NCI-H2029 treated with DMSO at 0.1 percent for 48 hours (cell line): ENCODE measurements at regions not wholly inside any gene's neighbourhood (a gene's known extent, or its start where the extent isn't known, plus 50 kb on each side); places are given as distances from the start of the nearest gene placed in this dataset.

Source experiments
- DNase-seq: peaks from one replicate; lab custom pipeline; 2025; lab: John Stamatoyannopoulos, UW

DNA sequence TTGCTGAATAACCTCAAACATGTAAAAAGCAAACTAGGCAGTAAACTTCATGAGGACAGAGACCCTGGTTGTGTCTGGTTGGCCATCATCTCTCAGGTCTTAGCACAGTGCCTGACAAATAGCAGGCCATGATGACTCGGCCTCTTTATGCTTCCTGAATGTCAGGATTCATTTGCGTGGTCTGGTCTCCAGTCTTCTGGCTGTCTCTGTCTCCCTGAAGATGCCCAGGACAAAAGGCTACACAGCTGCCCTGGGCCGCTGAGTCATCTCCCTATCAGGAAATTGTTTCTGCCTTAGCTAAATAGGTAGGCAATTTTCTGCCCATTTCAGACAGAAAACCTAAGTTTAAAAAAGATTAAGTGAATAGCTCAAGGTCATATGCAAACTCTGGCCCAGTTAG, 84.1 kb upstream of the FNDC3A start:
- DNase-seq, result no peak

DNA sequence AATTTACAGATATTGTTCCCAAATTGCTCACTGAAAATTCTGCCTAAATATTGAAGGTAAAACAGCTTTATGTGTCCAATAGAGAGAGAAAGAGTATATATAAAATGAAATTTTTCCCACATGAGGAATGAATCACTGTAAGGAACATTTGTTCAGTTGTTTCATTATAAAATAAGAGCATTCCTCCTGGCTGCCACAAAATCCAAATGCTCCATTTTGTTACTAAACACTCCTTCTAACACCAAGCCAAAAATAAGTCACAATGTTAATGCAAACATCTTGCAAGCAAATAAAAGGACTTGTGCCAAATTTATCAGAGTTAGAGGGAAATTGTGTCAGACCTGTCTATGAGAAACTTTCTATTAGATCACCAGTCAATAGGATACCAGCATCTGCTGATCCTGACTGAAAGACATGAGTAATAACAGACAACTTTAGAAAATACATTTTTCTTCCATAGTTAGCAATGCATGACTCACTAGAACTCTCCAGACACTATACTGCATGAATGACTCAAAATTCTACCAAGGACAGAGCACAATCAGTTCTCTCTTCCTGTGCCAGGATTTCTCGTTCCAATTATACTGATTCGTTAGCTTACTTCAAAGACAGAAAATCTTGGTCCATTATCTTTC, 83.5 kb upstream of the FNDC3A start:
- no peak for DNase-seq

DNA sequence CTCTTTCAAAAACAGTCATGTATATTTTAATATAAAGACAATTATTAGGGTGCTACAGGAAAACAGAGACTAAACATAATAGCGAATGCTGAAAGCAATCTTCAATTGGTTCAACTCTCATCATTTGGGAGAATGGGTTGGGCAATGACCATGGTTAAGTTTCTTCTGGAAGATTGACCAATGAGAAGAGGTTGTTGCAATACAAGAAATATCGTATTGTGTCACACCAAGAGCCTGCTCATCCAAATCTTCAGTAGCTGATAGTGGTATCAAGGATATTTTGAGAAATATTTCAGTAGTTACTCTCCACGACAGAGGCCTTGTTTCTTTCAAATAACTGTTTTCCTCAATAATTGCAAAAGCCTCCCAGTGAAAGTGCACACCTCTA, 83.0 kb upstream of the FNDC3A start:
- no peak for DNase-seq

DNA sequence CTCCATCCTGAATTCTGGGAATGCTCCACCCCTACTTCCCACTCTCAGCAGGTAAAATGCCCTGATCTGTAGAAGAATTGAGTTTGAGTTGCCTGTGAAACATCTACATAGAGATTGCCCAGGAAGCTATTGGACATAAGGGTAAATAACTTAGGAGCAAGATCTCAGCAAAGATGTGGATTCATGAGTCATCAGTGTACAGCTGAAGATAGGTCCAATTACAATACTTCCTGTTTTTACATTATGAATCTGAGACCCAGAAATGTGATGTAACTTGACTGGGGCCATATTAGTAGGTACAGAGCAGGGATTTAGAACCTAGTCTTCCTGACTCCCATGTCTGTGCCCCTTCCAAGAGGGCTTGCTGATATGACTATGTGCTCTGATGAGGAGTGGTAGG, 79.4 kb upstream of the FNDC3A start:
- no peak for DNase-seq

DNA sequence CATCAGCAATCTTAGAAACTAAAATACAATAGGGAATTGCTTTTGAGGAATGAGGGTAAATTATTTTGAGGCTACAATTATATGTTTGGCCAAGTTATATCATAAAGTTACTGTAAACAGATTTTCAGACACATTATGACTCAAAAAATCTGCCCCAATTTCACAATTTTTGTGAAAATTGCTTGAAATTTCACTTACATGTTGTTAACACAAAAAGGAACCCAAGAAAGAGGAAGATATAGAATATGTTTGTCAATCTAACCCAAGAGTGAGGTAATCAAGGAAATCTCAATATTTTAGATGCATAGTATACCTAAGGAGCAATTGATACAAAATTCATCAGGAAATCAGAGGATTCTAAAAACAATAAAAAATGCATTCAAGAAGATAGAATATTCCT, 73.9 kb upstream of the FNDC3A start:
- DNase-seq, result no peak

GRCh38 chr13:48902368-48902767, 73.3 kb upstream of the FNDC3A start:
- no peak for DNase-seq

DNA sequence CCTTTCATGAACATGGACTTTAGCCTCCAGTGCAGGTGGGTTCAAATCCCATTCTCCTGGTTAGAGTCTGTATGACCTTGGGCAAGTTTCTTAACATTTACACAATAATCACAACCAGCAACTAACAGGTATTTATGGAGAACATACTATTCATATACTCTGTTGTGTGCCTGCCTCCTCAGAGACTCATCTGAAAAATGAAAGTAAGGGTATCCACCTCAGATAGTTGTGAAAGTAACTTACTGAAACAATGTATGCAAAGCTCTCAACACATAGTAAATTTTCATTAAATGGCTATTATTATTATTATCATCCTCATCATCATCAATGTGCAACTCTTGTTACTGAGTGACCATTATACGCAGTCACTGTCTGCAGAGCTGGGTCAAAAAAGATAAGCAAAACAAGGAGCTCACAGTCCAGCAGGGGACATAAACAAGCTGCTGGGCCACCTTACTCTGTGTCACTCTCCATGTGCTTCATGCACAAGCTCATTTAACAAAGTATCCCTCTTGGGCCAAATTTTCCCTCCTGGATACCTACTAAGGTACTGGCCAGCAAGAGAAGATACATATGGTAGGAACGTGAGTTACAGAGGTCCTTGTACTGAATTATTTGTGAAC, 70.9 kb upstream of the FNDC3A start:
- no peak for DNase-seq

GRCh38 chr13:48906200-48906599, 69.5 kb upstream of the FNDC3A start:
- no peak for DNase-seq

DNA sequence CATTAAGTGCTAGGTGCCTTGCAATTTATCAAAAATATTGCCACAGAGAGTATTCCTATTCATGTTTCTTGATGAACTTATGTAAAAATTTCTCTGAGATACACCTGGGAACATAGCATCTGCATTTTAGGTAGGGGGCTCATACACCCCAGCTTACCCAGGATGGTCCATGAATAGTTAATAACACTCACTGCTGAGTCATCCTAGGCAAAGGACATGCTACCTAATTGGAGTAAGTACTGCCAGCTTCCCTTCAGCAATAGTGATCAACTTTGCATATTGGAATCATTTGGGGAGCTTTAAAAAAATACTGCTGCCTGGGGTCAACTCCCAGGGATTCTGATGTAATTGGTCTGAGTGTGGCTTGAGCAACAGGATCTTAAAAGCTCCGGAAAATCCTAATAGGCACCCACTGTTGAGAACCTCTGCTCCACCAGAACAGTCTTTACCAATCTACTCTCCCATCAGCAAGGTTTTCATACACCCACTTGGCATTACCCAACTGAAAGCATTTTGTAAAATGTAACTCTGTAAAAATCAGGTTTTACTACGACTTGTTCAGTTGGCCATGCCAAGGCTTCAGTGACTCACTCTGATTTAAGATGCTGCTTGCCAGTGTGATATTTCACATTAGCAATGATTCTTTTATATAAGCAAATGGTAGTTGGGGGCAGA, 67.2 kb upstream of the FNDC3A start:
- no peak for DNase-seq

DNA sequence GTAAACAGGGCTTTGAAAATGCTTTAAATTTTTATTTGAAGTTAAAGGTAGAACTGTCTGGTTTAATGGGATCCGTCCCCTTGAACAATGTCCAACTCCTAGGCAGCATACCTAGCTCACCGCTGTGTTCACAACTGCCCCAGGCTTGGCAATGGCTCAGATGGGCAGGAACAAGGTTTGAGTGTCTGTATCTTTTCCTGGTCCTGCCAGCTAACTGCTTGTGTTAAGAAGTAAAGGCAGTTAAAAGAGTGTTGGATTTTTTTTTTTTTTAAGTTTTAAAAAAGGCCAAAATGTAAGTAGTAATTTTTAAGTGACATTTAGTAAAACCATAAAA, 66.7 kb upstream of the FNDC3A start:
- DNase-seq, result no peak

GRCh38 chr13:48910686-48911085, 65.0 kb upstream of the FNDC3A start:
- no peak for DNase-seq

DNA sequence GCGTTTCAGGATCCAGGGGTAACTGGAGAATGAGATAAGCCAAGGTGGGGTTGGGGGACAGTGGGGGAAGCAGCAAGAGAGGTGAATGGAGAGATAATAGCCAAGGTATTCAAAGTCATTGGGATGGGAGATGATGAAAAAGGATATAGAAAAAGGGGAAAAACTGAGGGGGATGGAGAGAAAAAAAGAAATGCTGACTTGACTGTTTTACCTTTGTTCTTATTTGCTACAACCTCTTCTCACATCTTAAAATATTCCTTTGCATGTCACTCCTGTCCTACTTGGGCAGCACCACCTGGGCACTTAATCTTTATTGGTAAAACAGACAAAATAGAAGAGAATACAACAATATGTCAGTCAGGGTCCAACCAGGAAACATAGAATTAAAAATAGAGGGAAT, 56.0 kb upstream of the FNDC3A start:
- DNase-seq, result no peak

GRCh38 chr13:48920730-48921129, 55.0 kb upstream of the FNDC3A start:
- DNase-seq, result no peak

DNA sequence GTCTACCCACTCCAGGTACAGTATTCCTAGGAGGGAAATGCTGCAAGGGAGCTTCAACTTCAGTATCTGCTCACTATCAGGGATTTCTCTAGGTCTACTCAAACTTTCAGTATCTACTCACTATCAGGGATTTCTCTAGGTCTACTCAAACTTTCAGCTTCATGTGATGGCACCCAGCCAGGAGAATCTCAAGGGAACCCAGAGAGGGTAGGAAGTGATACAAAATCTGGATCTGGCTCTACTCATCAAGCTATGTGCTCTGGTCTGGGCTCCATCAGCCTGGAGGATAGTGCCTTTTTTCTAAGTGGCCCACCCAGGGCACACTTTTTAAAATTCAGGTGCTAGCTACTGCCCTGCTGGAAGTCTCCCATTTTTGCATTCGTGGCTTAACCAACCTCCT, 52.3 kb upstream of the FNDC3A start:
- no peak for DNase-seq

DNA sequence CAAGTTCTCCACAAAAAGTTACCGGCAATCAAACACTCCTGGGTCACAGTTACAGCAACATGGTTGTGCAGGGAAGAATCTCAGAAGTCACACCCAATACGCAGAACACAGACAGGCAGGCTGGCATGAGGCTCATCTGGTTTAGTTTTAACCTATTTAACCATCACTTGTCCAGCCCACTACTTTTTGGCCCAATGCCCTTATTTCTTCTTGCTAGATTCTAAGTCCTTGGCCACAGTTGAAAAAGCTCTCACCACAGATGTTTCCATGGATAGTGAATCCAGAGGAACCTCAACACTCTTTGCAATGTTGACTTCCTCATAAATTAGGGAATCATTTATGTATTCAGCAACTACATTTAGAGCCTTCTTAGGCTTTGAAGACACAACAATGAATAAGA, 50.7 kb upstream of the FNDC3A start:
- no peak for DNase-seq
